ENCODE measurements at regions not wholly inside any gene's neighbourhood (a gene's known extent, or its start where the extent isn't known, plus 50 kb on each side); places are given as distances from the start of the nearest gene placed in this dataset.
A peak's percentile ranks its signal among the peaks of the same experiment; 100 is the strongest.

- no peak overlapping the region for H3K4me3 ChIP-seq (ENCODE audit: low read length)
- no peak for DNase-seq (ENCODE audit: low read depth)
Measured at GRCh38 chr3:40719660-40720287, 195.0 kb downstream of the ZNF621 start.

GRCh38 chr3:40720341-40720740 lies 195.6 kb downstream of the ZNF621 start:
- no peak for DNase-seq (ENCODE audit: low read depth)
- TF ChIP-seq CTCF (conservative IDR thresholded peaks at IDR 0.05; ENCODE audit: low read length) = no peak
- no peak overlapping the region for H3K4me3 ChIP-seq (ENCODE audit: low read length)

More at GRCh38 chr3:40719660-40720287, 195.0 kb downstream of the ZNF621 start:
- no peak for TF ChIP-seq CTCF (conservative IDR thresholded peaks at IDR 0.05; ENCODE audit: low read length)

- no peak for TF ChIP-seq CTCF (conservative IDR thresholded peaks at IDR 0.05; ENCODE audit: low read length)
- no peak overlapping the region for H3K4me3 ChIP-seq (ENCODE audit: low read length)
- no peak for DNase-seq (ENCODE audit: low read depth)
Measured at GRCh38 chr3:40720863-40721262, 196.1 kb downstream of the ZNF621 start.

GRCh38 chr3:40723083-40723660 lies 198.4 kb downstream of the ZNF621 start:
- no peak for DNase-seq (ENCODE audit: low read depth)
- no peak overlapping the region for H3K4me3 ChIP-seq (ENCODE audit: low read length)
- TF ChIP-seq CTCF (conservative IDR thresholded peaks at IDR 0.05; ENCODE audit: low read length) = no peak

GRCh38 chr3:40725031-40725430 lies 200.3 kb downstream of the ZNF621 start:
- H3K4me3 ChIP-seq (ENCODE audit: low read length) = no peak overlapping the region
- DNase-seq (ENCODE audit: low read depth) = no peak
- no peak for TF ChIP-seq CTCF (conservative IDR thresholded peaks at IDR 0.05; ENCODE audit: low read length)

GRCh38 chr3:40731445-40731844 lies 206.7 kb downstream of the ZNF621 start:
- no peak for DNase-seq (ENCODE audit: low read depth)
- no peak overlapping the region for H3K4me3 ChIP-seq (ENCODE audit: low read length)
- TF ChIP-seq CTCF (conservative IDR thresholded peaks at IDR 0.05; ENCODE audit: low read length) = no peak

GRCh38 chr3:40736943-40737342 lies 212.2 kb downstream of the ZNF621 start:
- H3K4me3 ChIP-seq (ENCODE audit: low read length) = no peak overlapping the region
- 0 out of 2 replicates have a peak, but pooled peaks have one; percentile 3 for TF ChIP-seq CTCF (conservative IDR thresholded peaks at IDR 0.05; ENCODE audit: low read length)
- DNase-seq (ENCODE audit: low read depth) = no peak

All from AG10803 (cell line).